GM19240 (cell line): ENCODE measurements at regions not wholly inside any gene's neighbourhood (a gene's known extent, or its start where the extent isn't known, plus 50 kb on each side); places are given as distances from the start of the nearest gene placed in this dataset.

Experiments
- DNase-seq: peaks from one replicate; pipeline ENCODE4 v3.0.0; 2011; ENCODE audit warnings: low spot score; ENCODE audit not compliant: insufficient read length

DNA sequence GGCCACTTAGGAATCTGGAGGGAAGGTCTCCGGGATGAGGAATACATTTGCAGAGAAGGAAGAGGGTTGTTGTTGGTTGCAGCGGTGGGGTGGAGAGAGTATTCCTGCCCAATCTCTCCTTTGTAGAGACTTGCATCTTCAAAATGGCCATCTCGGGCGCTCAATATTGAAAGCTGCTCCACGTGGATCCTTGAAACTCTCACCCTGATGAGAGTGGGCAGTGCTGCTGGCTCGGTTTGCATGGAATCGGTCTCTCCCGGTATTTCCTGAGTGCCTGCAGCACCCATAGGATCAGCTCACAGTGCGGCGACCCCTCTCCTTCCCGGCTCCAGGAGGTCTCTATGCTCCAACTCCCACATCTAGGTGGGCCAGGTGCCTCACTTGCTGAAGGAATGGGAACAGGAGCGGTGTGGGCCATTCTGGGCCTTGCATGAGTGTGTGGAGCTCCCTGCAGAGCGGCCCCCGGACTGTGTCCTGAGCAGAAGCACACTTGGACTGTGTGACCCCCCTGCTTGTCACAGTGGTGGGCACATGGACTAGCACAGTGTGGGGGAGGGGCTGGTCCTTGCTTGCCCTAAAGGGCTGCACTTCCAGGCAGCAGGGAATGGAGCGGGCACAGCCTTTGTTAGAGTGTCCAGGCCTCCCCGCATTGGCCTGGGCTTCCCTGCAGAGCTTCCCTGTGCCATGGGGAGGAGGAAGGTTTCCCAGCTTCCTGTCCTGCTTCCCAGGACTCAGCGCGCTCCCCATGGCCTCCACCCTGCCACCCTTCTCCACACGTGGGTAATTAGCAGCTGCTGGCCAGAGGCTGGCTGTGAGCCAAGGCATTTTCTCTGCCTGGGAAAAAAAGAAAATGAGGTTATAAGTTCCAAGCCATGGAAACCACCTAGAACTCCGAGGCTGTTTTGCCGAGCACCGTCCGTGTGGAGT lies 139.3 kb downstream of the IRF8 start:
- no peak for DNase-seq

DNA sequence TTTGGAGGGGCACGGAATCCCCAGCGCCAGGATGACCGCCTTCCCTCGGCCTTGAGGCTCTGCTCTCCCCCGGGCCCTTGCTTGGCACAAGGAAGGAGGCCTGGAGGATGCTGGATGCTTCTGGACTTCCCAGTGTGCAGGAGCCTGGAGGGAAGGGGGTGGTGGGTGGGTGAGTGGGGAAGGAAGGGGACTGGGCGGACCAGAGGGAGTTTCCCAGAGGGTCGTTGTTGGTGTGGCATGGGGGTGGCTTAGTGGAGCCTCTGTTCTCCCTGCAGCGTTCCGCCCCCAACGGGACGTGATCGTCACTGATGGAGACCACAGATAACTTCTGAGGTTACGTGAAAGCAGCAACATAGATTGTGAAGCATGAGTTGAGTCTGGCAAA lies 140.0 kb downstream of the IRF8 start:
- no peak for DNase-seq

DNA sequence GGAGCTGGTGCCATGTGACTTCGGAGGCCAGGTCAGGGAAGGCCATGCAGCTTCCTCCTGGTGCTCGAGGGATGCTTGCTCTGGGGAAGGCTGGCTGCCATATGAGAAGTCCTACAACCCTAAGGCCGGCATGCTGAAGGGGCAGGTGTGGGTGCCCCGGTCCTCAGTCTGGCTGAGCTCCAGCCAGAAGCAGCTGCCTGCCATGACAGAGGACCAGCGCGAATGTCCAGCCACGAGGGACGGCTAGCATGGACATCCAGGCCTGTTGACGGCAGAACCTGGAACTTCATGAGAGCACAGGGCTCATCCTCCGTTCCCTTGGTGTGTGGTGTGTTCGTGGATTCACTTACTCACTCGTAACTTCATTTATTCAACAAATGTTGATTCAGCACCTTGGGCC lies 140.6 kb downstream of the IRF8 start:
- DNase-seq = no peak

DNA sequence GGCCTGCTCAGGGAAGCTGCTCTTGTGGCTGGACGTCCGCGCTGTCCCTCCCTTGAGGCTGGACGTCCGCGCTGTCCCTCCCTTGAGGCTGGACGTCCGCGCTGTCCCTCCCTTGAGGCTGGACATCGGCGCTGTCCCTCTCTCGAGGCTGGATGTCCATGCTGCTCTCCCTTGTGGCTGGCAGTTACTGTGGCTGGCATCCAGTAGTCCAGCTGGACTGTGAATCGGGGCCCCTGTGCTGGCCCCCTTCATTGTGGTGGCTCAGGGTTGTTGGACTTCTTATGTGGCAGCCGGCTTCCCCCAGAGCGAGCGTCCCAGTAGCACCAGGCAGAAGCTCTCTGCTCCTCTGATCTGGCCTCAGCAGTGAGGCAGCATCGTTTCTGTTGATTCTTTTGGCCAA lies 141.5 kb downstream of the IRF8 start:
- DNase-seq = no peak

DNA sequence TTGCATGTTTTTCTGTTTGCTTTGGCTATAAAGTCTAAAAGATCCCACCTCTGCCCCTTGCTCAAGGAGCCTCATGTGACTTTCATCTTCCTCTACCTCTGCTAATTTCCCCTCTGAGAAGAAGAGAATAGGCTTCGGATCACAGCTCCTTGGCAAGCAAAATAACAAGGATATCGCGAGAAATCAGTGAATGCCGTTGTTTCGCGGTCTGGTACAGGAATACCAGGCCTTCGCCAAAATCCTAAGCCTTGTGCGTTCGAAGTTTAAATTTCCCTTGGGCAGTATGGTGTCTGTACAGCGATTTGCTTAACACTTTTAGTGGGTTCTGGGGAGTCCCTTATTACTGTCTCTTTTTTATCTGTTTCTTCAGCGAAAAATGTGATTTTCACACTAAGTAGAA lies 142.3 kb downstream of the IRF8 start:
- DNase-seq = no peak

DNA sequence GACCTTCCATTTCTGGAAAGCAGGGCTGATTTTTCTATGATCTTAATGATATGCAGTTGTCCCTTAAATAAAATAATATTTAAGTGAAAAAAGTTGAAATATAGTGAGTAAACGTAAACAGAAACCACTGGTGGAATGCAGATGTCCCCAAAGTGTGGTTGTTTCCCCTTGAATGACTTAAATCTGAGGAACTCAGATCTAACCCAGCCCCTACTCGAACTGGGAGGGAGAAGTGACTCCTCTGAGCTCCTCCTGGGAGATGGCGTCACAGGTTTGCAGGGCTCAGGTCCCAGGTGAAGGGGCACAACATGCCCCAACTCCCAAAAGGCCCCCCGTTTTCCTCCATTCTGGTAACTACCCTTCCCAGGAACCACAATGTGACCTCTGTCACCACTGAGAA lies 142.8 kb downstream of the IRF8 start:
- DNase-seq = no peak

DNA sequence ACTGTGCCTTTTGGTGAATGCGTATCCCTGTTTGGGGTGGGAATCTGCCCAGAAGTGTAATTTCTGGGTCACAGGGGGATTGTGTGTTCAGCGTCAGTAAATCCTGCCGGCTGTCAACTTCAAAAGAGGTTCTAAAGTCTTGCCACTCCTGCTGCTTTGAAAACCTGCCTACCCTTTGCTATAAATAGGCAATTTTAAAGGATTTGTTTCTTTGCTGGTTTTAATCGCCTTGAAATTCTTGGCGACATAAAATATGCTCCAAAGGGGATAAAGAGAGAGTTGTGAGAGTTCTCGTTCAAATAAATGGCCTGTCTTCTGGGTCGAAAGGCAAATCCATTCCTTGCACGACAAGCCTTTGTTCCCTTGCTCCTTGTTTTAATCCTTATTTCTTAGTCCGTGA lies 143.4 kb downstream of the IRF8 start:
- DNase-seq = no peak

DNA sequence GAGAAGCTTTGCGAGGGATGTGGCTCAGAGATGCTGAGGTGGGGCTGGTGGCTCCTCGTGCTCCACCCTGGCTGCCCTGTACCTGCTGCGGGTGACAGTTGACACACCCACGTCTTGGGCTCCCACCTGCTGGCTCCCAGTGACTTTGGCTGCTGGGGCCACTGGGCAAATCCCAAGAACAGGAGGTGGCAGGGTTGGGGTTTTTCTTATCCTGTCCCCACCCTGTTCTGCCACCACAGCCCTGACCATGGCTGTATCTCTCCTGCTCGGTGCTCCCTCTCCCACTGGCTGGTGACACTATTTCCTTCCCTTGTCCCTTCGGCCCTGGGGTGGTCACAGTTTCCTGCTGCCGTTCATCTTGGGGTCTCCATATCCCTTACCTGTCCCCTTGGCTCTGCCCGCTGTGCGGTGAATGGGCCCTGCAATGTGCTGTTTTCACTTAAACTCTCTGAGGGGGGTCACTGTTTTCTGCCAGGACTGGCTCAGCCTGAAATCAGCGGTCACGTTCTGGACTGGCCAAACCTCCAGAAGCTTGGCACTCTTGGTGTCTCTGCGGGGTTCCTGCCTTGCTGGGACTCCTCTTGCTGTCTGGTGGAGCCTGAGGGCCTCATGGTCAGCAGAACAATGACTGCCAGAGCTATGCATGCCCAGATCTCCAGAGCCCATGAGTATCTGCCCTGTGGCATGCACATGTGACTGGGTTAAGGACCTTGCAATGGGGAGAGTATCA lies 144.2 kb downstream of the IRF8 start:
- no peak for DNase-seq

DNA sequence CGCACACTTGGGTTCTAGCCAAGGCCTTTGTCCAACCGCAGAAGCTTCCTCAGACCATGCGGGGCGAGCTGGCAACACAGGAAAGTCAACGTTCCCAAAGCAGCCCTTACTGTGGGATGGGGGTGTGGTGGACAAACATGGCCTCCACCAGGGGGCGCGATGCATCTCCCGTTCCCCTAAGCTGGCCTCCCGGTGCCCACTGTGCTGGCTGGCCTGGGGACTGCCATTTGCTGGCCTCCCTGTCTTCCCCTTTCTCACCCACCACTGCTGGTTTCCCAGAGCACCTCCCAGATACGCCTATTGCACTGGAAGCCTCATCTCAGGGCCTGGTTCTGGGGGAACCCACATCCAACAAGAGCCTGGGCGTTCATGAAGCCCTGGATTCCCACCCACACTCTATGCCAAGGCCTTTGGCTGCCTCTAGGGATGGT lies 145.3 kb downstream of the IRF8 start:
- peak; percentile 43 for DNase-seq

DNA sequence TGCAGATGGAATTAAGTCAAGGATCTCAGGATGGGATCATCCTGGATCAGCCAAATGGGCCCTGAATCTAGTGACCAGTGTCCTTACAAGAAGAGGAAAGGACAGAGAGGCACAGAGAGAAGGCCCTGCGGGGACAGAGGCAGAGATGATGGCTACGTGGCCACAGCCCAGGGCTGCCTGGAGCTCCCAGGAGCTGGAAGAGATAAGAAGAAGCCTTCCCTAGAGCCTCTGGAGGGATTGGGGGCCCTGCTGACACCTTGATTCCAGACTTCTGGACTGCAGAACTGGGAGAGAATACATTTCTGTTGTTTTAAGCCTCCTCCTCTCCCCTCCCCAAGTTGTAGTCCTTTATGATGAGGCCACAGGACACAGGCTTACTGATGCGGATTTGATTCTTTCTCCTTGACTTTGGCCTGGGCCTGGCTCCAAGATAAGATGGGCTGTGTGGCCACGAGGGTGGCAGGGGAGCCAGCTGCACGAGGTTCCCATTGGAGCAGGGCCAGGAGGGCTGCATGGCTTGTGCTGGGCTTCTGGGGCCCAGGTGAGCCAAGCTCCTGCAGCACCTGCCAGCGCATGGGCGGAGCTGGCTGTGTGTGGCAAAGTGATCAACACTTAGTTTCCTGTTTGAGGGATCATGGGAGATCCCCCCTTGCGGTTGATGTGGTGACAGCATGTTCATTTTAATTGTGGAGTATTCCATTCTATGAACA lies 146.1 kb downstream of the IRF8 start:
- no peak for DNase-seq

DNA sequence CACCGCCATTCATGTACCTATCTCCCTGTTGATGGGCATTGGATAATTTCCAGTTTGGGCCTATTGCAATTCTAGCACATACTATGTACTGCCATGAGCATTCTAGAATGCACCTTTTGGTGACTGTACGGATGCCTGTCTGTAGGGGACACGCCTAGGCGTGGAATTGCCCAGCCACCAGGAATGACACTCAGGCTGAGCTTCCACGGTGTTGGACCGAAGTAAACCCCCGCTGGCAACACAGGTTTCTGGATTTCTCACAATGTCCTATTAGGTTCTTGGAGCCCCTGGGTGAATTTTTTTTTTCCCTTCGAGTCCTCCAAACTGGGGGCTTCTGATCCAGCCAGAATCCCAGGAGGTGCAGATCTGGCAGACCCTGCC lies 146.6 kb downstream of the IRF8 start:
- no peak for DNase-seq

DNA sequence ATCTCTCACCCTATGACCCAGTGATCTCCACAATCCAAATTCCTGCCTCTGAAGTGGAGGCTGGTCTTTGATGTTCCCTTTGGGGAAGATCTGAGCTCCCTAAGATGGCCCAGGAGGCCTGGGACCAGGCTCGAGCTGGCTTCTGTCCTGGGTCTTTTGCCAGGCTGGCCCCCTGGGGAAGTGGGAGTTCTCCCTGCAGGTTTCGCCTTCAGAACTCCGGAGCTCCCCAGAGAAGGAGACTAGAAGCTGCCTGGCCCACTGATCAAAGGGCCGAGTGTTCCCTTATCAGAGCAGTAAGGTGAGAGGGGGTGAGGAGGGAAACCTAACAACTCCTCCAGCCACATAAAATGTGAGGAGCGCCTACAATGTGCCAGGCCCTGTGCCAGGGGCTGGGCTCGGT lies 147.1 kb downstream of the IRF8 start:
- DNase-seq = no peak

DNA sequence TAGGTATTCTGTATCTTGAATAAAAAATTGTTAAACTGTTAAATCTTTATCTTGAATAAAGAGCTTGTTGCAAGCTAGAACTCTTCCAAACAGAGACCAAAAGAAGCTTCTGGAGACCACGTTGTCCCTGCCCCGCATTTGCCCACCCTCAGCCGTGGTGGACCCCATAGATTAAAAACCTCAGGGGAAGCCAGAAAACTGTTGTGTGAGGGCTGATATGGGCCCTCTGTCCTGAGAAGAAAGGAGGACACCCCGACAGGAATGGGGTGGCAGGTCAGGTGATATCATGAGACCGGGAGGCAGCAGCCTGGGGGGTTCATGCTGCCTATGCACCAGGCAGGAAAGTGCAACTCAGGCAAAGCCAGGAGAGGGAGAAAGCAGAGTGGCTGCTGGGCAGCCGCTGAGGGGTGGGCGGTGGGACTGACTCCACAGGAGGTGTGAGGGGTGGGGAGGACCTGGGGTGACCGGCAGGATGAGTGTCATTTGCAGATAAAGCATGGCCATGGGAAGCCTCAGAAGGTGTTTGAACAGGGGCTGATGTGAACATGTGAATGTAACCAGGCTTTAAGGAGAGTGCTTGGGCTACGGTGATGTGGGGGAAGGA lies 147.8 kb downstream of the IRF8 start:
- no peak for DNase-seq

DNA sequence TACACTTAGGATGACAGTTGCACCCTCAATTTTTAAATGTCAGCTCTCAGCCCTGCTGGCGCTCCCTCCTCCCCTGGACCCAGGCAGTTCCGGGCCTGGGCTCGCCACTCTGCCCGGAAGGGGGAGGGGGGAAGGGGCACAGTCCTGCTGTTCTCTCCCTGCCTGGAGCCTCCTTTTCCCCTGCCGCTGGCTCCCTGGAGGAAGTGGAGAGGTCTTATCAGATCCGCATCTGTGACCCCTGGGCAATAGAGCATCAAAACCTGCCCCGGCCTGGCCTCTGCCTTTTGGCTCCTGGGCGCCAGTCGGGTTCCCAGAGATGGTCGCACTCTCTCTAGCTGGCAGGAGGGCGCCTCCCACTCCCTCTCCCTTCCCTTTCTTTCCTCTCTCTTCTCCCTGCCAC lies 149.3 kb downstream of the IRF8 start:
- no peak for DNase-seq

DNA sequence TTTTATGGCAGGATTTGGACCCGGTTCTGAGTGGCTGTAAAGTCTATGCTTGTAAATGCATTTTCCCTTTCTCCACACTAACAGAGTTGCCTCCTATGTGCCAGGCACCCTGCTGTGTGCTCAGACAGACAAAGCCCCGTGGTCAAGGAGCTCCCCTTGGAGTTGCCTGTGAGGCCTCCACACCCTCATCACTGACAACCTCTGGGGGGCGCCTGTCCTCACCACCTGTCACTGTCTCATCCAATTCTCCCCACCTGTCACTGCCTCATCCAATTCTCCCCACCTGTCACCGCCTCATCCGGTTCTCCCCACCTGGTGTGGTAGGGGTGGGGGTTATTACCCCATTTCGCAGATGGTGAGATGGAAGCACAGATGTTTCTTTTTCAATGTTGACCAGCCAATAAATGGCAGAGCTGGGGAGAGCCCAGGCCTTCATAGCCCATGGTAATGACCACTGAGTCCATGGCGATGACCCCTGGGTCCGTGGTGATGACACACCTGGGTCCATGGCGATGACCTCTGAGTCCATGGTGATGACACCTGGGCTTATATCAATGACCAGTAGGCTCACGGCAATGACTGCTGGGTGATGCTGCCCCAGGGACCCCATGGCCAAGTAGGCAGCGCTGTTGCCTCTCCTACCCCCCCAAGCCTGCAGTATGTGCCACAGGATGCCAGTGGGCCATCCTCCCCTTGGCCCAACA lies 150.1 kb downstream of the IRF8 start:
- DNase-seq = no peak

DNA sequence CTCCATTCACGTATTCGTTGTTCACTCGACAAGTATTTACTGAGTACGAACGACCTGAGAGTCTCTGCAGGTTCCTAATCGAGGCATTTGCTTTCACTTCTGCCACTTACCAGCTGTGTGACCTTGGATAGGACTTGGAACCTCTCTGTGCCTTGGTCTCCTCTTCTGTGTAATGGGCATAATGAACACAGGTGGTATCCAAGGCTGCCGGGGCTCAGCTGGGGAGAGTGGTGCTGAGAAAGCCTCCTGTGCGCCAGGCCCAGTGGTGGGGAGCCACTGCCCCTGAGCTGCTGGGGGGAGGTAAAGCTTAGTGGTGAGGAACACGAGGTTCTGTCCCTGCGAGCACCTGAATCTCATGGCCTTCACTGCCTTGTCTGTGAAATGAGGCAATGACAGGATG lies 150.7 kb downstream of the IRF8 start:
- DNase-seq = no peak

DNA sequence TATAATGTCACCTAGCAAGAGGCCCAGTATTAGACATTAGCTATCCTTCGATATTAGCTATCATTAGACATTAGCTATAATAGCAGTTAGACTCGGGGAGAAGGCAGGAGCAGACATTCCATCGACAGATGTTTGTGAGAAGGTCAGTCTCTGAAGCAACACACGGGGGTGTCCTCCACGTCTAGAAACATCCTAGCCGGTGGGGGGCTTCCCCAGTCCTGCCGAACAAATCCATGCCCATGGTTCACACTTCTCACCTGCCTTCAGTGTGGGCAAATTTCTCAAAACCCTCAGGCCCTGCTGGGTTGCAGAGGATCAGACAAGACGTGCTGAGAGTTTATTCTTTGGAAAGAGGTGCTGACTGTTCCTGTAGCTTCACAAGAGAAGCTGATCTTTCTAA lies 151.1 kb downstream of the IRF8 start:
- no peak for DNase-seq

DNA sequence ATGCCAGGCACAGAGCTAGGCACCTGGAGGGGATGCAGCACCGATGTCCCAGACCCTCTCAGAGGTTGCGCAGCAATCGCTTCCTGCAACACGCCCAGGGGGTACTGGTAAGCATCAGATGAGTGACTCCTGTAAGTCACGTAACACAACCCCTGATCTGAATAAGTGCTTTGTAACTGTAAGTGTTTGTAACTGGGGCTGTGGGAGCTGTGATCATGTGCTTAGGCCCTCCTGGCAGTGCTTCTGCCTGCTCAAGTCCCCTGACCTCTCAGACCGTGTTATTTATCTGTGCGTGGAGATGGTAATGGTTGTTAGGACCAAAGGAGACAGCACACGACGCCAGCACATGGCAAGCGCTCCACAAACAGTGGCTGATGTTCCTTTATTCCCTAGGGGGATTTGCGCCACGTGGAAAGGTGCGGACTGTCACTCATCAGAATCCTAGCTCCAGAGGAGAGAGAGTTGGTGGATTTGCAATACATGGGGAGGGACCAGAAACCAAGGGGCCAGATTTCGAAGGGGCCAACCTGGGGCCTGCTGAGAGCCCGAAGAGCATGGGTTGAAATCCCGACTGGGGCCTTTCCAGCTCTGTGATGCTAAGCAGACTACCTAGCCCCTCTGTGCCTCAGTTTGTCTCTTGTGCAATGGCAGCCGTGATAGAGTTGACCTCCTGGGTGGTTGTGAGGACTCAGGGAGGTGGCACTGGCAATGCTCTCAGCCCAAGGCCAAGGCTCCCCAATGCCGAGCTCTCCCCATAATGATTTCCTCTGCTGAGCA lies 151.8 kb downstream of the IRF8 start:
- DNase-seq = no peak

DNA sequence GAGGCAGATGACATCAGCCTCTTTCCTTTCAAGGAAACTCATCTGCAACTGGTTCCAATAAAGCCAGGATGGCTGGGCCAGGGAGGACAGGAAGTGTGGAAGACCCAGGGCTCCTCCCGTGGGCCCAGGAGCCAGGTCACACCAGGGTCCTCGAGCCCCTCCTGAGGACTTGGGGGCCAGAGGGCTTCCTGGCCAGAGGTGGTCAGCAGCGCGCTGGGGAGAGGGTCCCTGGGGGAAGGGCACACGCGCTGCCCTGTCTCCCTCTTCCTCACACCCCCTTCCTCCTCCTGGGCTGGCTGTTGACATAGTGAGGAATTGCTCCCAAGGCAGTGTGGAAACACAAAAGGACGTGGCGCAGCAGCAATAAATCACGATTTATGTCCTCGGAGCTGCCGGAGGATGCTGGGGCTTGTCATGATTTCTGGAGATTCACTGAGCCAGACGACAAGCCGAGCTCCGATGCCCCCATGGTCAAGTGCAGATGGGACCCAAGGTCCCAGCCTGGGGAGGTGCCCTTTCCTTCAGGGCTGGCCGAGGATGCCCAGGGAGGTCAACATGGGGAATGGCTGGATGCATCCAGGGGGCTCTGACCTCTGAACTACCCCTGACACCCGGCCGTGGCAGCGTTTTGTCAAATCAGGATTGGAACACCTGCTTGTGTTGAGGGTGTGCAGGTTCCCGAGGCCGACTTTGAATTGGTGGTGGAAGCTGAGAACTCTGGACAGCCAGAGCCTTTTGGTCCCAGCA lies 152.6 kb downstream of the IRF8 start:
- no peak for DNase-seq
